Smooth muscle cell of the brain vasculature (primary cell): ENCODE measurements at regions not wholly inside any gene's neighbourhood (a gene's known extent, or its start where the extent isn't known, plus 50 kb on each side); places are given as distances from the start of the nearest gene placed in this dataset.
"Not testable (repeated sequence)": the region's sequence is repeated elsewhere in the genome, so short reads cannot be mapped to it uniquely, and the experiment has no call there.

ENCODE experiments used
- DNase-seq: peaks from one replicate; pipeline ENCODE4 v3.0.0-alpha.2; 2012; ENCODE audit warnings: low read depth, low spot score

DNA sequence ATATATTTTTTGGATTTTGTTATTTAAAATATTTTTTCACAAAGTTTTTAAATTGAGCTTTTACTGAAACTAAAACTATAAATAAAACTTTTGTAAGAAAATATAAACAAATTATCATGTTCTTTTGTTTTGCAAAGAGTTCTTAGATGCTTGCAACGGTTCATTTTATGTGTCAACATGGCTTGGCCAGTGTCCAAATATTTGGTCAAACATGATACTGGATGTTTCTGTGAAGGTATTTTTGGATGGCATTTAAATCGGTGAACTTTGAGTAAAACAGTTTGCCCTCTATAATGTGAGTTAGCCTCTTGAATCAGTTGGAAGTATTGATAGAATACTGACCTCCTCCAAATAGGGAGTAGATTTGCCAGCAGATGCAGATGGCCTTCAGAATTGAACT is 612.6 kb upstream of the NECTIN3 start:
- no peak for DNase-seq

DNA sequence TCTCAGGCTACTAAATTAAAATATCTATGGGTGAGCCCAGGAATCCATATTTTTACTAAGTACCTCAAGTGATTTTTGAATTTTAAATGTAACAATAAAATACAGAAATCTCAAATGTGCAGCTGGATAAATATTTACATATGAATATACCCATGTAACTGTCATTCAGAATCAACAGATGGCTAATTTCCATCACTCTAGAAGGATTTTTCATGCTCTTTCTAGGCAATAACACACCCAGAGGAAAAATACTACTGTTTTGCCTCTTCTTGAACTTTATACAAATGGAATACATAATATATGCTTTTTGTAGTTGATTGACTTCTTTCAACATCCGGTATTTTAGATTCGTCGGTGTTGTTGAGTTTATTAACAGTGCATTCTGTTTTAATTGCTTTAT is 601.3 kb upstream of the NECTIN3 start:
- no peak for DNase-seq

DNA sequence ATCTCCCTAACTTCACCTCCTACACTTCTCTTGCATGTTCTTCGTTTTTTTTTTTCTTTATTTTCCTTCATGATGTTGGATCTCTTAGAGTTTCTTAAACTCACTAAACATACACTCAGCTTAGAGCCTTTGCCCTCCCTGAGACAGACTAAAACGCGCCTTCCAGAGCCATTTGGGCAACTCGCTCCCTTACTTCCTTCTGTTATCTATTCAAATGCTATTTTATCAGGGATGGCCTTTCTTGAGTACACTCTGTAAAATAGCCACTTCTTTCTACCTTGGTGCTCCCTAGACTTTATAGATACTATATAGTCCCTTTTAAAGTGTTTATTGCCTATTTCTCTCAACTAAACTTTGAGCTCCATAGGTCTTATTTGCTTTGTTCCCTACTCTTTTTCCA is 598.2 kb upstream of the NECTIN3 start:
- DNase-seq, result no peak

DNA sequence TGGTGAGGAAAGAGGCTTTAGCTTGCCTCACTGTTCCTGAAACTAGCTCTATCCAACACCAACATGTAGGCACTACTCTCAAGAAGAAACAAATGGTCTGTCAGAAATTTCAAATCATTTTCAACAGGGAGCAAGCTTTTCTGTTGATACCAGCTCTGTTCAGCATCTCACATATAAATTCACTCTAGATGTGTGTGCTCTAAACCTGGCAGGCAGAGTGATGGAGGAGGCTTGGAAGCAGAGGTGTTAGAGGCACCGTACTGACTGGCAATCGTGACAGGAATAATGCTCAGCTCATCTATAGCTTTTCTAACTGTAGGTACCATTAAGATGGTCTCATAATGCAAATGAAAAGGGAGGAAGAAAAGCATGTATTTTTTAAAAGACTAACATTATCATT is 597.2 kb upstream of the NECTIN3 start:
- no peak for DNase-seq

DNA sequence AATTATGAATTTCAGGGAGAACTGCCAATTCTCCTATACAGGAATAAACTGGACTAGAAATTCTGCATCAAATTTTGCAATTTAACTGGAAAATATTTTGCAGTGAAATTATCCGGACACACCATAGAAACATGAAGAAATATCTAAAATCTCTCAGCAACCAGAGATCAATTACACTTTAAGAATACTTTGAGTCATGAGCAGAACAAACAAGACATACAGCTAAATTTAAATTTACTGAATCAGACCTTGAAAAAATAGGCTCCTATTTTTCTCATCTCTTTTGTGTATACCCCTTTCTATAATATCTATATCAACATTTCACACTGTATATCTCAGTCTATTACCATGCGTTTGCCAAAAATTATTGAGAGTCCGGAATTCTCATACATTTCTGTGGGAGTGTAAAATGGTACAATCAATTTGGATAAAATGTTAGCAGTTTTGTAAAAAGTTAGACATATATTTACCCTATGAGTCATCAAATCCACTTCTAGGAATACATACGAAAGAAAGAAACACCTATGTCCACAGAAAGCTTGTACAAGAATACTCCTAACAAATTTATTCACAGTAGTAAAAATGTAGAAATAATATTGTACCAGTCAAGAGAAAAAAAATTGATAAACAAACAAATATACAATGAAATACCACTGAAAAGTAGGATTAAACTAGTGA is 593.1 kb upstream of the NECTIN3 start:
- DNase-seq, result no peak

DNA sequence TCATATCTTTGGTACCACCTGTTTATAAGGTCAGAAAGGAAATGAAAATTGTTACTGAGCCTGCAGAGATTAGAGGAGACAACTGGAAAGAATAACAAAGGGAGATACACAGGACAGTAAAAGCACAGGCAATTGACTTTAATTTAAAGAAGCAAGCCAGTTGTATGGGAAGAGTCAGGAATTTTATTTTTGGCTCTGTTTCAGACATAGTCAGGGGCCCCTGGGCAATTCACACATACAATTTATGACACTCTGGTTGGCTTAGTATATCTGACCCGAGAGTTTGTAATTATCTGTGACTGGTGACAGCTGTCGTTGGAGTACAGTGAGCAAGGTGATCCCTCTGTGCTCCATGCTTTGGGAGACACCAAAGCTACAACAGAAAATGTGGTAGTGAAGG is 591.9 kb upstream of the NECTIN3 start:
- DNase-seq, result no peak

DNA sequence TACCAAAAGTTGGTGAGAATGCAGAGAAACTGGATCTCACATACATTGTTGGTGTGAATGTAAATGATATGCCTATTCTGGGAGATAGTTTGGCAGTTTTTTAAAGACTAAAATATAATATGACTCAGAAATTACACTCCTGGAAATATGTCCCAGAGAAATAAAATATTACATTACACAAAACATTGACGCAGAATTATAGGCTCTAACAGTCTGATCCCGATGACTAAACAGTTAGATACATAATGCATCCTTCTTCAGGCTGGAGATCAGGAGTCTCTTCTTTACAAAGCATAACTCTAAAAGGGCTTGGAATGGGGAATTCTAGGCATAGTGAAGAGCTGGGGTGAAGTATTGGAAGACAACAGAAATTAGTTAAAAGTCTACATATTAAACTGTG is 586.2 kb upstream of the NECTIN3 start:
- no peak for DNase-seq

DNA sequence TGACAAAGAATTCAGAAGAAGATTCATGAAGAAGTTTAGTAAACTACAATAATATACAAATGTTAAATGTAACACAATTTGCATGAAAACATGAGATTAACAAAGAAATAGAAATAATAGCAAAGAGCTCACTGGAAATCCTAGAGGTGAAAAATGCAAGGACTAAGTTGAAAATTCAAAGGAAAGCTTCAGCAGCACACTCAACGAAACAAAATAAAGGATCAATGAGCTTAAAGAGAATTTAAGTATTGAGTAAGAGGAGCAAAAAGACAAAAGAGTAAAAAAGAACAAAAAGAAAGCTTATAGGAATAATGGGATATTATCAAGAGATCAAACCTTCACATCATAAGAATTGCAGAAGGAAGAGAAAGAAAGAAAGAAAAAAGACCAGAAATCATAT is 583.8 kb upstream of the NECTIN3 start:
- DNase-seq, result no peak

DNA sequence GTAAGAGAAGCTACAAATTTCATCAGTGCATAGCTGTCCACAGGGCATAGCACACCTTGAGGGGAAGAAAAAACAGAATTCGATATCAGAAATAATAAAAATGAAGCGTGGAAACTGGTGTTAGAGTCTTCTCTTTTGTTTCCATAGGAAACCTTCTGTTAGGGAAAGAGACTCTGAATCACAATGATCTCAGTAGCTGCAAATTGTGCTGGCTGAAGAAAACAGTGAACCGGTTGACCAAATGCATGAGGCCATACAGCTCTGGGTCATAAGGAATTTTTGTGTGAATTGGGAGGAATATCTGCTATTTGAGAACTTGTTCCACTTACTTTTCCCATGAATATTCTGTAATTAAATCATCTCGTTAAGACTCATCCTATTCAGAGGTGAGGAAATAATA is 580.2 kb upstream of the NECTIN3 start:
- no peak for DNase-seq

DNA sequence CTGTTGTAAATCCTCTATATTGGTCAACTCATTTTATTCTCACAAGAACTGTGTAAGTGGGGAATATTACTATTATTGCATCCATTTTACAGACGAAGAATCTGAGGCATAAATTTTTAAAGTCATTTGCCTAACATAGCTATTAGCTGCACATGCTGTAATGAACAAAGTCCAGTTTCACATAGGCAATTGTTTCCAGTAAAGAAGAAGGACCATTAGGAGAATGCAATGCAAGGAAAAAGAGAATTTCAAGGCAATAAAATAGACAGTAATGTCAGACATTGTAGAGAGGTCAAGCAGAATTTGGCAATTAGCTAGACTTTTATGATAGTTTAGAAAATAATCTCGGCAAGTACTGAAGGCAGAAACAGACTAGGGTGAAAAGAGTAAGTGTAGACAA is 578.7 kb upstream of the NECTIN3 start:
- DNase-seq, result no peak

DNA sequence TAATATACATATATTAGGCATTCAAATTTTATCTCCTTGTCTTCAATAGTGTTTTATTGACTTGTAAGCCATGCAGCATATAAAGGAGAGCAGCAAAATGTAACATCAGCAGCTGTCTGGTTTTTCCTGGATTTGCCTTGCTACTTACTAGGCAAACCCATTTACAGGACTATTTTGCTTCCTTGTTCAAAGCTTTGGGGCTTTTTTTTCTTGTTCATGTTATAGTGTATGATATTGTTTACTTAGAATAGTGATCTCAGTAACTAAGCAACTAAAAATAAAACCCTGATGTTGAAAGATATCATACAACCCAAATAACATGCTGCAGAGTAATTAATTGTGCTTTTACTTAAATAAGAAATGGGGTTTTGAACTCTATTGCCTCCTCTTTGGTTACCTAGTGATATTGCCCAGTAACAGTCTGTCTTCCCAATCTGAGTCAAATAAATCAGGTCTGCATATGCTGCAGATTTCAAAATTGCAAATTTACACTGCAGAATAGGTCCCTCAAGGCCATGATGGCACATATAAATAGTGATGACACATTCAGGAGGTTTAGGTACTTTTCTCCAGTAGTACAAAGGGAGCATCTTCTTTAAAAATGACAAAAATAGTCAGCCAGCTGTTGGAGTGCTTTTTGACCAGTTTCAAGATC is 578.1 kb upstream of the NECTIN3 start:
- no peak for DNase-seq

DNA sequence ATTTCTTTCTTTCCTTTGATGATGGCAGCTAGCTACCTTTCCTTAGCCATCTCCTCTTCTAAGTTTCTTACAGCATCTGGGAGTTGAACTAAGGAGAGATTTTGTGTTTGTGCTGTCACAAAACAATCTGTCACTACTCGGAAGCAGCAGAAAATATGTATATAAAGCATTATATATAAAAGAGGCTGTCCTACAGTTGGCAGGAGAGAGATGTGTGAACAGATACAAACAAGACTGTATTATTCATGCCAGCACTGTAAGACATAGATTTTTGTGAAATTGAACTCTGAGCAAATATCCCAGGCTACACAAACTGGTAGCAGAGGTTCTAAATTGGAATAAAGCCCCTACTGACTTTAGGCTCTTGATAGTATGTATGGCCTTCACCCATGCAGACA is 577.5 kb upstream of the NECTIN3 start:
- DNase-seq, result no peak

DNA sequence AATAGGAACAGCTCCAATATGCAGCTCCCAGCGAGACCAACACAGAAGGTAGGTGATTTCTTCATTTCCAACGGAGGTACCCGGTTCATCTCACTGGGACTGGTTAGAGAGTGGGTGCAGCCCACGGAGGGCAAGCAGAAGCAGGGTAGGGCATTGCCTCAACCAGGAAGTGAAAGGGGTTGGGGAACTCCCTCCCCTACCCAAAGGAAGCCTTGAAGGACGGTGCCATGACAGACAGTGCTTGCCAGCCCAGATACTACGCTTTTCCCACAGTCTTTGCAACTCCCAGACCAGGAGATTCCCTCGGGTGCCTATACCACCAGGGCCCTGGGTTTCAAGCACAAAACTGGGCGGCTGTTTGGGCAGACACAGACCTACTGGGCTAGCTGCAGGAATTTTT is 576.9 kb upstream of the NECTIN3 start:
- no peak for DNase-seq

DNA sequence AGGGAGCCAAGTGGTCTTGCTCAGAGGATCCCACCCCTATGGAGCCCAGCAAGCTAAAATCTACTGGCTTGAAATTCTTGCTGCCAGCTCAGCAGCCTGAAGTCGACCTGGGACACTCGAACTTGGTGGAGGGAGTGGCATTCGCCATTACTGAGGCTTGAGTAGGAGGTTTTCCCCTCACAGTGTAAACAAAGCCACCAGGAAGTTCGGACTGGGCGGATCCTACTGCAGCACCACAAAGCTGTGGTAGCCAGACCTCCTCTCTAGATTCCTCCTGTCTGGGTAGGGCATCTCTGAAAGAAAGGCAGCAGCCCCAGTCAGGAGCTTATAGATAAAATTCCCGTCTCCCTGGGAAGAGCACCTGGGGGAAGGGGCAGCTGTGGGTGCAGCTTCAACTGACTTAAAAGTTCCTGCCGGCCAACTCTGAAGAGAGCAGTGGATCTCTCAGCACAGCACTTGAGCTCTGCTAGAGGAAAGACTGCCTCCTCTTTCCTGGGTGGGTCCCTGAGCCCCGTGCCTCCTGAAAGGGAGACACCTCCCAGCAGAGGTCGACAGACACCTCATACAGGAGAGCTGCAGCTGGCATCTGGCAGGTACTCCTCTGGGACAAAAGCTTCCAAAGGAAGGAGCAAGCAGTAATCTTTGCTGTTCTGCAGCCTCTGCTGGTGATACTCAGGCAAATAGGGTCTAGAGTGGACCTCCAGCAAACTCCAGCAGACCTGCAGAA is 576.3 kb upstream of the NECTIN3 start:
- DNase-seq, result no peak

DNA sequence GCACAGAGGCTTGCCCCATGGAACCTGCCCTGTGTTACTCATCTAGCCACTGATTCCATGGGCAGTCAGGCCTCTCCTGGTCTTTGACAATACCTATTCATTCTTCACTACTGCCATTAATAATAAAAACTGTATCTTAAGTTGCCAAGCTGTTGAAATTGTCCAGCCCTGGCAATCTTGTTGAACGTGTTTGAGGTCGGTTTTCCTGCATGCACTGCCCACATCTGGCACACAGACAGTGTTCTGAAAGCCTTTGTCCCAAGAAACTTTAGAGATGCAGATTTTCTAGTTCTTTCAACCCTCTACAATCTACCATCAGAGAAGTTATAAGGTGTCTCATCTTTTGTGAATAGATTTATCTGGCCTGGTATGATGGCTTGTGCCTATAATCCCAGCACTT is 567.2 kb upstream of the NECTIN3 start:
- no peak for DNase-seq

DNA sequence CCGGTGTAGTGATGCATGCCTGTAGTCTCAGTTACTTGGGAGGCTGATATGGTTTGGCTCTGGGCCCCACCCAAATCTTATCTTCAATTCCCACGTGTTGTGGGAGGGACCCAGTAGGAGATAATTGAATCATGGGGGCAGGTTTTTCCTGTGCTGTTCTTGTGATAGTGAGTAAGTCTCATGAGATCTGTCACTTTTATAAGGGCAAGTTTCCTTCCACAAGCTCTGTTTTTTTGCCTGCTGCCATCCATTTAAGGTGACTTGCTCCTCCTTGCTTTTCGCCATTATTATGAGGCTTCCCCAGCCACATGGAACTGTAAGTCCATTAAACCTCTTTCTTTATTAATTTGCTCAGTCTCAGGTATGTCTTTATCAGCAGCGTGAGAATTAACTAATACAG is 566.7 kb upstream of the NECTIN3 start:
- no peak for DNase-seq

DNA sequence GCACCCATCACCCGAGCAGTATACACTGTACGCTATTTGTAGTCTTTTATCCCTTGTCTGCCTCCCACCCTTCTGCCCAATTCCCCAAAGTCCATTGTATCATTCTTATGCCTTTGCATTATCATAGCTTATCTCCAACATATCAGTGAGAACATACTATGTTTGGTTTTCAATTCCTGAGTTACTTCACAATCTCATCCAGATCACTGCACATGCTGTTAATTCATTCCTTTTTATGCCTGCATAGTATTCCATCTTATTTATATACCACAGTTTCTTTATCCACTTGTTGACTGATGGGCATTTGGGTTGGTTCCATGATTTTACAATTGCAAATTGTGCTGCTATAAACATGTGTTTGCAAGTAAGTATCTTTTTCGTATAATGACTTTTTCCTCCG is 564.7 kb upstream of the NECTIN3 start:
- no peak for DNase-seq

DNA sequence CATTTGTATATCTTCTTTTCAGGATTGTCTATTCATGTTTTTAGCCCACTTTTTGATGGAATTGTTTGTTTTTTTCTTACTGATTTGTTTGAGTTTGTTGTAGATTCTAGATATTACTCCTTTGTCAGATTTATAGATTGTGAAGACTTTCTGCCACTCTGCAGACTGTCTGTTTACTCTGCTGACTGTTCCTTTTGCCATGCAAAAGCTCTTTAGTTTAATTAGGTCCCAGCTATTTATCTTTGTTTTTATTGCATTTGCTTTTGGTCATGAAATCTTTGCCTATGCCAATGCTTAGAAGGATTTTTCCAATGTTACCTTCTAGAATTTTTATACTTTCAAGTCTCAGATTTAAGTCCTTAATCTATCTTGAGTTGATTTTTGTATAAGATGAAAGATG is 564.0 kb upstream of the NECTIN3 start:
- DNase-seq, result not testable (repeated sequence)

DNA sequence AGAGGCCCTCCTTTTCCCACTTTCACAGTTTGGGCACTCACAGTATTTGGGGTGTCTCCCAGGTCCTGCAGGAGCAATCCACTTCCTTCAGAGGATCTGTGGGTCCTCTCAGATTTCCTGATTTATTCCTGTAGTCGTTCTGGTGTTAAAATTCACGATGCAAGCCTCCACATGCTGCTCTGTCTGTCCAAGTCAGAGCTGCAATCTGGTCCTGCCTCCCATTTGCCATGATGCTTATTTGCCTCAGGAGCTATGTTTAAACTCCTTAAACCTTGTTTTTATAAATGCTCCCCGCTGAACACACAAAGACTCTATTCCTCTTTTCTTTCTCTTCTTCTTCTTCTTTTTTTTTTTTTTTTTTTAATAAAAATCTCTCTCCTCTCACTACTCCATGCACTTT is 558.7 kb upstream of the NECTIN3 start:
- DNase-seq, result no peak

DNA sequence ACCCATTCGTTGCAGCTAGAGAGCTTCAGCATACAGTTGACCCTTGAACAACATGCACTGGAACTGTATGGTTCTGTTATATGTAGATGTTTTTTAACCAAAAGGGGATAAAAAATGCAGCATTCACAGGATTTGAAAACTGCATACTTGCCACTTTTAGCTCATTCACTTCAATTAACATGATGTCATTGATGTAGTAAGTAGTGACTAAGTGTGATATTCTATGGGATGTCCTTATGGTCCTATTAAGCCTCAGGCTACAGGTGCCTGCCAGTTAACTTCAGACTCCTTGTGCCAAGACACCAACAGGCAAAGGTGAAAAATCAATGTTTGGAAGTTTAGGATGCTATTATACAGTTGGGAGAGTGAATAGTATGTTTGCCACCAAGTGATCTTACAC is 553.6 kb upstream of the NECTIN3 start:
- DNase-seq, result no peak

DNA sequence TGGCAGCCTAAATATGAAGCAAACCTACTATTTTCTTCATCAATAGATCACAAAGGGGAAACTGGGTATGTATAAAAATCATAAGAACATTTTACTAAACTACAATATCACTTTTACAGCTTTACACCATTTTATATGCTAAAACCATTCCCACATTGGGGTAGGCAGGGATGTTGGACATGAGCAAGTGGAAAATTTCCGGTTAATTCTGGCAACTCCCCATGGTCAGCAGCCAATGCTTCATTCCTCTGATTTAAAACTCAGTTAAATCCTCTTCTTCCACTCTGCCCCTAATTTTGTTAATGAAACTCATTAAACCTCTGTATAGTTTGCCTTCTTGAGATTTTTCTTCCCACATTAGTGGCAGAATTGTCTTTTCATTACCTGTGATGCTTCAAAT is 552.5 kb upstream of the NECTIN3 start:
- DNase-seq, result no peak

DNA sequence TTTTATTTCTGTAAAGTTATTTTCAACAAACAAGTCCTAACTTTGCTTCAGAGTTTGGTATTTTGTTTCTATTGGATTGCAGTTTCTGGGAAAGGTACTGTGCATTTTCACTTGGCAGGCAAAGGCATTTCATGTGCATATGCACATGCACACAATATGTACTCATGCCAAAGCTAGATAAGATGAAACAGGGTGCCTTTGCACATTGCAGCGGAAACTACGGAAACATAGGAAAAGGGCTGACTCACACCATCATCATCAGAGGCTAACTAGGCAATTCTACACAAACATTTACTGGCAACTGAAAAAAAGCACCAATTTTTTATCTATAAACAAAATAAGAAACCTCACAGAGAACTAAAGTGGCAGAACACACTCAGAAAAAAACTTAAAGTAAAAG is 550.6 kb upstream of the NECTIN3 start:
- no peak for DNase-seq

DNA sequence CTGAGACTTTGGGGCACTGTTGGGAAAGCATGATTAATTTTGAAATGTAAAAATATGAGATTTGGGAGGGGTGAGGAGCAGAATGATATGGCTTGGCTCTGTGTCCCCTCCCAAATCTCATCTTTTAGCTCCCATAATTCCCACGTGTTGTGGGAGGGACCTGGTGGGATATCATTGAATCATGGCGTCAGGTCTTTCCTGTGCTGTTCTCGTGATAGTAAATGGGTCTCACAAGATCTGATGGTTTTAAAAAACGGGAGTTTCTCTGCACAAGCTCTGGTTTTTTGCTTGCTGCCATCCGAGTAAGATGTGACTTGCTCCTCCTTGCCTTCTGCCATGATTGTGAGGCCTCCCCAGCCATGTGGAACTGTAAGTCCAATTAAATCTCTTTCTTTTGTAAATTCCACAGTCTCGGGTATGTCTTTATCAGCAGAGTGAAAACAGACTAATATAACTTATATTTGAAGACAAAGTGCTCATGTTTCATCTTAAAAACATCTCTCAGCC is 546.0 kb upstream of the NECTIN3 start:
- not testable (repeated sequence) for DNase-seq
